GM21447 (cell line): ENCODE measurements at regions not wholly inside any gene's neighbourhood (a gene's known extent, or its start where the extent isn't known, plus 50 kb on each side); places are given as distances from the start of the nearest gene placed in this dataset.

Experiments
- ATAC-seq: cut with Tn5 transposase; IDR thresholded peaks from one replicate; pipeline ENCODE4 v1.9.1; 2021; ENCODE audit not compliant: unreplicated experiment

DNA sequence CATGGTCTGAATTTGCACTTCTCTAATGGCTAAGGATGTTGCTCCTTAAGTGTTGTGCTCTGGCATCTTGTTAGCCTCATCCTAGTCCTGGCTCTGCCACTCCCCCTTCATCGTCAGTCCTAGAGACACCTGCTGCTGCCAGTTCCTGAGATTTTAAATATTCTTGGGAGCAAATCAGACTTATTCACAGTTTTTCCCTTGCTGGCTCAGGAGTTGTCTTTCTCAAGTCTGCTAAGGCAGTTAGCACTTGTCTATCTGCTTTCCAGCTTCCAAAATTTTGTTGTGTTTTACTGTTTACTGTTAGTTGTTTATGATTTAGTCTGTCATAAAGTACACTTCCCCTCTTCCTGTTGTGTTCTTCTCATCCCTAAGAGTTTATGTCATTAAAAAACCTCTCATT is 201.0 kb downstream of the KIF26A start:
- ATAC-seq: no peak

DNA sequence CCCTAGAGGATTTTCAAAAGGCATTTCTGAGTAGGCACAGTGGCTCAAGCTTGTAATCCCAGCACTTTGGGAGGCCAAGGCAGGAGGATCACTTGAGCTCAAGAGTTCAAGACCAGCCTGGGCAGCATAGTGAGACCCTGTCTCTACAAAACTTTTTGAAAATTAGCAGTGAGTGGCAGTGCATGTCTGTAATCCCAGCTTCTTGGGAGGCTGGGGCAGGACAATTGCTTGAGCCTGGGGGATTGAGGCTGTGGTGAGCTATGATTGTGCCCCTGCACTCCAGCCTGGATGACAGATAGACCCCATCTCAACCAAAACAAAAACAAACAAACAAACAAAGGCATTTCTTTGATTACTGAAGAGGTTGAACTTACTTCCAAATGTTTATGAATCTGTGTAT is 201.4 kb downstream of the KIF26A start:
- no peak for ATAC-seq

DNA sequence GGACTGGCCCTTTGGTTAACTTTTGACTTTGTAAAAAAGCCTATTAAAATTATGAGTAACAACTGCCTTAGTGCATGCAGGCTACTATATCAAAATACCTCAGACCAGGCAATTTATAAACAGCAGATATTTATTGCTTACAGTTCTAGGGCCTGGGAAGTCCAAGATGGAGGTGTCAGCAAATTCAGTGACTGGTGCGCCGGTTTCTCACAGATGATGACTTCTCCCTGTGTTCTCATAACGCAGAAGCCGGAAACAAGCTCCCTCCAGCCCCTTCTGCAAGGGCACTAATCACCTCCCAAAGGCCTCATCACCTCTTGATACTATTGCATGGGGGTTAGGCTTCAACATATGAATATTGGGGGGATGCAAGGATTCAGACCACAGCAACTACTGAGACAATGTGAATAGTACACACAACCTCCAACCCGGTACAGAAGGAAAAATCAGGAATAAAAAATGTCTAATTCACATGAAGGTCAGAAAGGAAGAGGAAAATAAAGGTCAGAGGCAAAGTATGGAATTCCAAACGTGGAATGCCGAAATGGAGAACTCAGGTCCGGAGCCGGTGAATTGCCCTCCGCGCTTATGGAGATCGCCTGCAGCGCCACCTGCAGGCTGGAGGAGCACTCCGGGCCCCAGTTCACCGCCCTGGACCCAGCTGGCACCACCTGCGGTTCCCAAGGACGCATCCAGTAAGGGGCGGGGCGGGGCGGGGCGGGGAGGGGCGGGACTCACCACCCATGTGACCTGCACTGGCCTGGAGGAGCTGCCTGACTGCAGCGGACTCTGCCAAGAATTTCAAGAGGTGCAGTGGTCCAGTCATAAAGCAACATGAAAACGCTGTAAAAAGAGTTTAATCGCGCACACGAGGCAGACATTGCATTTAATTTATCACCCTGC is 203.4 kb downstream of the KIF26A start:
- ATAC-seq: no peak

GRCh38 chr14:104342435-104343293 is 204.3 kb downstream of the KIF26A start:
- no peak for ATAC-seq

DNA sequence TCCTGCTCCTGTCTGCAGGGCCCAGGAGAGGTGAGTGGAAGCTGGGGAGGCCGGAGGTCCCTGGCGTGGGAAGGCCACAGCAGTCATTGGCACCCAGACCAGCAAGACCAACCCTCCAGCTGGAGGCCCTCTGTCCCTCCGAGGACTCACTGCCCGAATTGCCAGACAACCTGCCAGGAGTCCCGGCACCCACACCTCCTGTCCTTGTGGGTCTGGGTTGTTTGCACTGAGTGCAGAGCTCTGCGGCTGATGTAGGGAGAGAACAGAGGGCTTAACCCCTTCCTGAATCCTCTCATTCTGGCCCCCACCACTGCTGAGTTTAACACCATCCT is 204.9 kb downstream of the KIF26A start:
- ATAC-seq: no peak

- ATAC-seq: no peak
Measured at GRCh38 chr14:104343690-104344640, 205.6 kb downstream of the KIF26A start.

DNA sequence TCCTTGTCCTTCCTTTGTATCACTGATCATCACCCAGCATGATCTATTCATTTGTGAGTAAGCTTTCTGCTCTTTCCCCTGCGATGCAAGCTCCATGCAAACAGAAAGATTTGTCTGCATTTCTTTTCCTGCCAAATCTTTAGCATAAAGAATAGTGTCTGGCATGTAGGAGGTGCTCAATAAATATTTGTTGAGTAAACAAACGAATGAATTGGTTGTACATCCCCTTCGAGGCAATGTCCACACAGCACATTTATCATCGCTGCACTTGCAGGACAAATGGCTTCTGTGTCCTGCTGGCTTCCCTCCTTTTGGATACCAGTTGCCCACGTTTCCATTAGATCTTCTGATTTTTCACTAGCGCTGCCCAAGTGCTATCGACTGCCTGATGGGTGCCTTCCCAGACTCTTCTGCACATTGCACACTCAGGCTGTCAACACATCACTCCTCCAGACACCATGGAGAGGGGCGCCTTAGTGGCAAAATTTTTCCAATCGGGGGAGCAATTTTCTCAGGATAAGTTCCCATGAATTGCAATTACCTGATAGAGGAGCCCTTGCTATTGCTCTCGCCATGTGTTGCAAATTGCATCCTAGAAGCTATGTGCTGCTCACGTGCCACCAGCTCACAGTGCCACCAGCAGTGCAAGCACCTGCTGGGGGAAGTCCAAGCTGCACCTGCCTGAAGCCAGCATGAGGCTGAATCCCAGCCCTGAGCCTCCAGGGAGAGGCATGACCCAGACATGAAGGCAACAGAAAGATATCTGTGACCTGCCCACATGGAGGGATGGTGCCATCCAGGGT is 206.6 kb downstream of the KIF26A start:
- no peak for ATAC-seq

DNA sequence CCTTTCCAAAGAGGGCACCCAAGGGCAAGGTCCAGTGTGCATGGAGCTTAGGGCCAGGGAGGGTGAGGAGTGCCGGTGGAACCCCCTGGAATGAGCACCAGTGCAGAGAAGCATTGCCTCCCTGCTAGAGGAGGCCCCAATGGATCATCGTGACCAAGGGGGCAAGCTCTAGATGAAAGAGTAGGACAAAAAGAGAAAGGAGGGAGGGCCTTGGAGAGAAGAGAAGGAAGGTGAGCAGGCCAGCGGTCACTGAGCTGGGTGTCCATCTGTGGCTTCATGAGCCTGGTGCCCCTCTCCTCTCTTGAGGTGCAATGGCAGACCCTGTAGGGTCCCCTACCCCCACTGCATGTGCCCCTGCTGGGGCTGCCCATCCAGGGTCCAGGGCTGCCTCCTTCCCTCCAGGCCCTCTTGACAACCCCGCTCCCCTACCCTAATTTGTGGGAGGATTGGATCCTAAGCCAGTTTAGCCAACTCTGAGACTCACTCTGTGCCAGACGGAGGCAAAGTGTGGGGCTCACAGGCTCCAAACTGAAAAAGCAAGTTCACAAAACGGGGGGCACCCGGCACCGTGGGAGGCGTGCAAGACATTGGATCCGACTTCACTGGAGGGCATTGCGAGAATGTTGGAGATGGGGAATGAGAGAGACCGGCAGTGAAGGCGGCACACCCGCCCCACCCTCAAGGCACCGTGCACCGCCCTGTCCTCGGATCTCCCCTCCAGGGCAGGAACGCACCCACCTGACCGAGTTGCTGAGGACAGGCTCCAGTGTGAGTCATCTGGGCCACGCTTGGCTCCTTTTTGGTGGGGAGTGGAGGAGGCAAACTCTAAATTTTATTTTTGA is 207.5 kb downstream of the KIF26A start:
- no peak for ATAC-seq

GRCh38 chr14:104346608-104347007 is 208.2 kb downstream of the KIF26A start:
- ATAC-seq: no peak

GRCh38 chr14:104348741-104349140 is 210.4 kb downstream of the KIF26A start:
- ATAC-seq: no peak

GRCh38 chr14:104349950-104350349 is 211.6 kb downstream of the KIF26A start:
- no peak for ATAC-seq

GRCh38 chr14:104350463-104351185 is 212.2 kb downstream of the KIF26A start:
- ATAC-seq: no peak

GRCh38 chr14:104351849-104352492 is 213.6 kb downstream of the KIF26A start:
- no peak for ATAC-seq

DNA sequence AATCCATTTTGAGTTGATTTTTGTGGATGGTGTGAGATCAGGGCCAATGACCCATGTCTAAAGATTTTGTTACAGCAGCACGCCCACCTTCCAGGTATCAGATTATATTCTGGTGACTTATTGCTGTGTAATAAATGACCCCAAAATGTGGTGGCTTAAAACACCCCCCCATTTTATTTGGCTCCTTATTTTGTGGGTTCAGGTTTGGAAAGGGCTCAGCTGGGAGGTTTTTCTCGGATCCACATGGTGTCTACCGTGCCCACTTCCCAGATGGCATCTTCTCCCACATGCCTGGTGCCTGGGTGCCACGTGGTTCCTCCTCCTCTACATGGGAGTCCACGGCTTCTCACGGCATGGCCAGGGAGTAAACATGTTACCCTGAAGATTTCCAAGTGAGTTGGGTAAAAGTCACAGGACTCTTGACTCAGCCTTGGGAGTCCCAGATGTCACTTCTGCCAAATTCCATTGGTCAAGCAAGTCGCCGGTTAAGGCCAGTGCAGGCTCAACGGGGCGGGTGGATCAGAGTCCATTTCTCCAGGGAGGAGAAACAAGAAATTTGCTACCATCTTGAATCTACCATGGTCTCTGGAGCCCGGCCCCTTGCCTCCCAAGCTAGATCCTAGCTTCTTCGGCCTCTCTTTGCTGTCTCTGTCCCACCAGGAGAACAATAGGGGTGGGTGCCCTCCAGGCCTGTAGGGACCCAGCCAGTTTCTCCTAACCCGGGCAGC is 214.3 kb downstream of the KIF26A start:
- no peak for ATAC-seq

GRCh38 chr14:104353221-104353920 is 215.0 kb downstream of the KIF26A start:
- ATAC-seq: no peak

DNA sequence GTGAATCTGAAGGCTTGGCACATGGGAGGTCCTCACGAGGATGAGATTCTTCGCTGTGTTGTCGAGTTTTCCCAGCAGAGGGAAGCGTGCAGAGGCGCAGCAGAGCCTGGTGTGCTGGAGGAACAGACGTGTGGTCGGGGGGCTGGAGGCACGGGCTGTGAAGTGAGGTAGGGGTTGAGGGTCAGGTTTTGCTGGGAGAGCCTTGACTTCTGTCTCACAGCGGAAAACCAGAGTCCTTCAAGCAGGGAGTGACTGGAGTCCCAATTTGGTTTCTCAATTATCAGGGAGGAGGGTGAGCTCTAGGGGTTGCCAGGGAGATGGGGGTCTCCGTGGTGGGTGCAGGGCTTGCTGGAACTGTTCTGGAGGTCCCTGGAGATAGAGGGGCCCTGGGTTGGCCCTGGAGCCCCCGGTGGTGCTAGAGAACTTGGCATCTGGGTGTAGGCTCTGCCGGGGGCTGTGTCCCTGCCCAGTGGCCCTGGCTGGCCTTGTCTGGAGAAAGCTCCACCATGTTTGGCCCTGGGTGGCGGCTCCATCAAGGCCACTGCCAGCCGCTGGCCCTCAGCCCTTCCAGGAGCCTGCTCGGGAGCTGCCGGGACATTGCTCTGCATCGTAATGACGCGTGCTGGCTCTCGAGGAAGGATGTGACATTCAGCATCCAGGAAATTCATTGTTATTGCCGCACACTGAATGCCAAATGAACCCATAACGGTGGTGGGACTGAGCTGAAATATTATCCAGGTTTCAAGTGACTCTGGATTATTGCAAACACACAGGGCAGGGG is 215.7 kb downstream of the KIF26A start:
- no peak for ATAC-seq
